ENCODE measurements at regions not wholly inside any gene's neighbourhood (a gene's known extent, or its start where the extent isn't known, plus 50 kb on each side); places are given as distances from the start of the nearest gene placed in this dataset.

GRCh38 chr9:22809371-22809770 lies 362.7 kb downstream of the DMRTA1 start:
- CTCF ChIA-PET (ENCODE audit: unreplicated experiment), result no interaction called here
- Histone ChIP-seq H3K27ac (ENCODE audit: low read depth, low read length, poor library complexity, severe bottlenecking) (no peak overlapping the region), H3K9me2 (ENCODE audit: insufficient read depth, low read length) (no peaks in the 10 kb centered on the region), H2AFZ (ENCODE audit: low read length) (no peak overlapping the region), H3K4me1 (ENCODE audit: insufficient read depth, low read length, poor library complexity, severe bottlenecking) (no peaks in the 10 kb centered on the region), H4K20me1 (ENCODE audit: insufficient read depth, low read length) (no peaks in the 10 kb centered on the region), H3K79me2 (ENCODE audit: insufficient read depth, low read depth, low read length) (no peaks in the 10 kb centered on the region), H3K9me3 (ENCODE audit: low read length) (no peaks in the 10 kb centered on the region), H3K36me3 (ENCODE audit: insufficient read depth, low read length) (no peaks in the 10 kb centered on the region), H3K4me2 (ENCODE audit: low read length) (no peak overlapping the region), H3K4me3 (ENCODE audit: low read depth, low read length, poor library complexity, severe bottlenecking) (no peak overlapping the region)
- no TSS peak for BruUV-seq (replicated peaks)
- POLR2A ChIA-PET, result no interaction called here
- no peak for TF ChIP-seq CTCF (conservative IDR thresholded peaks at IDR 0.05; ENCODE audit: low read length)
- no peak for TF ChIP-seq EZH2phosphoT487 (IDR thresholded peaks at IDR 0.05; ENCODE audit: borderline replicate concordance, low read depth, low read length)
- intact Hi-C loops (cut with micrococcal nuclease; ENCODE audit: unreplicated experiment), result no loop called here
- no peak for DNase-seq (ENCODE audit: low spot score)

GRCh38 chr9:22813529-22813928 lies 366.9 kb downstream of the DMRTA1 start:
- Histone ChIP-seq H3K9me2 (ENCODE audit: insufficient read depth, low read length) (no peaks in the 10 kb centered on the region), H3K4me3 (ENCODE audit: low read depth, low read length, poor library complexity, severe bottlenecking) (no peak overlapping the region), H3K27ac (ENCODE audit: low read depth, low read length, poor library complexity, severe bottlenecking) (no peak overlapping the region), H3K36me3 (ENCODE audit: insufficient read depth, low read length) (no peaks in the 10 kb centered on the region), H4K20me1 (ENCODE audit: insufficient read depth, low read length) (no peaks in the 10 kb centered on the region), H3K4me2 (ENCODE audit: low read length) (no peak overlapping the region), H3K4me1 (ENCODE audit: insufficient read depth, low read length, poor library complexity, severe bottlenecking) (no peaks in the 10 kb centered on the region), H2AFZ (ENCODE audit: low read length) (no peak overlapping the region), H3K9me3 (ENCODE audit: low read length) (no peaks in the 10 kb centered on the region), H3K79me2 (ENCODE audit: insufficient read depth, low read depth, low read length) (no peaks in the 10 kb centered on the region)
- DNase-seq (ENCODE audit: low spot score), result peak; percentile 35
- ChIA-PET POLR2A (interaction anchor here (0.6 to 1.2 kb wide), 2 partner anchors 11 to 126 kb away, joined by 4 read pairs; no protein-coding TSS in a partner anchor), CTCF (ENCODE audit: unreplicated experiment) (no interaction called here)
- no peak for TF ChIP-seq EZH2phosphoT487 (IDR thresholded peaks at IDR 0.05; ENCODE audit: borderline replicate concordance, low read depth, low read length)
- peak; percentile 72 for TF ChIP-seq CTCF (conservative IDR thresholded peaks at IDR 0.05; ENCODE audit: low read length)
- intact Hi-C loops (cut with micrococcal nuclease; ENCODE audit: unreplicated experiment), result loop anchor here (5.0 kb wide), 1 partner anchor 341 kb away; no protein-coding TSS in a partner anchor
- BruUV-seq (replicated peaks), result no TSS peak

GRCh38 chr9:22815246-22815645 lies 368.6 kb downstream of the DMRTA1 start:
- Histone ChIP-seq H3K27ac (ENCODE audit: low read depth, low read length, poor library complexity, severe bottlenecking) (no peak overlapping the region), H2AFZ (ENCODE audit: low read length) (no peak overlapping the region; the same call in 1 of the 2 replicates), H3K79me2 (ENCODE audit: insufficient read depth, low read depth, low read length) (no peaks in the 10 kb centered on the region), H3K36me3 (ENCODE audit: insufficient read depth, low read length) (no peaks in the 10 kb centered on the region), H3K4me1 (ENCODE audit: insufficient read depth, low read length, poor library complexity, severe bottlenecking) (no peaks in the 10 kb centered on the region), H3K9me3 (ENCODE audit: low read length) (no peaks in the 10 kb centered on the region), H3K9me2 (ENCODE audit: insufficient read depth, low read length) (no peaks in the 10 kb centered on the region), H3K4me2 (ENCODE audit: low read length) (no peak overlapping the region), H4K20me1 (ENCODE audit: insufficient read depth, low read length) (no peaks in the 10 kb centered on the region), H3K4me3 (ENCODE audit: low read depth, low read length, poor library complexity, severe bottlenecking) (no peak overlapping the region)
- ChIA-PET POLR2A (no interaction called here), CTCF (ENCODE audit: unreplicated experiment) (no interaction called here)
- intact Hi-C loops (cut with micrococcal nuclease; ENCODE audit: unreplicated experiment), result no loop called here
- no peak for DNase-seq (ENCODE audit: low spot score)
- no TSS peak for BruUV-seq (replicated peaks)
- no peak for TF ChIP-seq EZH2phosphoT487 (IDR thresholded peaks at IDR 0.05; ENCODE audit: borderline replicate concordance, low read depth, low read length)
- no peak for TF ChIP-seq CTCF (conservative IDR thresholded peaks at IDR 0.05; ENCODE audit: low read length)

All from OCI-LY7 (cell line).